HepG2 (cell line): ENCODE measurements at regions not wholly inside any gene's neighbourhood (a gene's known extent, or its start where the extent isn't known, plus 50 kb on each side); places are given as distances from the start of the nearest gene placed in this dataset.

Experiments used
- ATAC-seq: fragments of 200-7000 bp; cut with Tn5 transposase; 3 replicates; pipeline ENCODE4 v1.9.1; 2020; ENCODE audit warnings: mild to moderate bottlenecking, moderate library complexity
- BruUV-seq: library from RNA; stranded (reverse); fragments of 400-500 nt; replicated peaks from 2 replicates; lab custom pipeline; 2021; lab: Mats Ljungman, UMichigan
- CTCF ChIA-PET: fragments of 300-600 bp; formaldehyde crosslinking; extraction: SDS; loops from one replicate; lab custom pipeline; 2021; ENCODE audit warnings: low total read pairs, inconsistent platforms, low intra/inter-chr PET ratio; lab: Yijun Ruan, JAX
- POLR2A ChIA-PET: fragments of 350-600 bp; sonication (Branson Sonifier 250); formaldehyde crosslinking; loops from one replicate; lab custom pipeline; 2020; ENCODE audit warnings: antibody characterized with exemption, inconsistent platforms; lab: Yijun Ruan, JAX
- DNase-seq: peaks from one replicate; pipeline ENCODE4 v3.0.0-alpha.2; 2015; ENCODE audit warnings: low spot score
- FAIRE-seq: peaks from 3 replicates; lab custom pipeline; 2011; peaks lifted over from hg19 to GRCh38; lab: Jason Lieb, UNC
- H2AFZ ChIP-seq: one replicate; pipeline ENCODE4 v1.6.1; 2011; ENCODE audit warnings: low read length, inconsistent platforms
- H3K27ac ChIP-seq: fragments of 300-600 bp; 3 replicates; pipeline ENCODE4 v1.8.0; 2011; ENCODE audit warnings: mixed run types, mild to moderate bottlenecking, mixed read lengths, low read length, inconsistent platforms; ENCODE audit not compliant: insufficient read depth; ENCODE audit errors: extremely low read length
- H3K27me3 ChIP-seq, 2 experiments: fragments of 200-600 bp in 1 of 2; 2 replicates in 1 of 2; 3 replicates in 1 of 2; pipeline versions ENCODE4 v1.6.0 to v1.8.0; 2011; ENCODE audit warnings: low read length in 2 of 2, mild to moderate bottlenecking in 2 of 2, moderate library complexity in 2 of 2, inconsistent platforms in 1 of 2; ENCODE audit not compliant: insufficient read depth in 2 of 2, control insufficient read depth in 1 of 2
- H3K36me3 ChIP-seq, 2 experiments: fragments of 200-600 bp in 1 of 2; replicated peaks in 1 of 2; 2 replicates in 1 of 2; 3 replicates in 1 of 2; pipeline versions ENCODE4 v1.5.1 to v1.8.0; 2011; ENCODE audit warnings: low read length in 2 of 2, inconsistent platforms in 1 of 2; ENCODE audit not compliant: insufficient read depth in 2 of 2, control insufficient read depth in 1 of 2
- H3K4me1 ChIP-seq: 2 replicates; pipeline ENCODE4 v1.5.1; 2012; ENCODE audit warnings: low read length, inconsistent platforms; ENCODE audit not compliant: insufficient read depth
- H3K4me2 ChIP-seq: 2 replicates; pipeline ENCODE4 v1.6.0; 2011; ENCODE audit warnings: low read depth, low read length, inconsistent platforms
- H3K4me3 ChIP-seq, 3 experiments: fragments of 200-600 bp in 1 of 3; sonication (generic), shearing (Covaris generic) in 1 of 3; replicated peaks in 1 of 3; 2 replicates each; pipeline ENCODE4 v1.5.1; 2011 to 2016; ENCODE audit warnings: low read length in 3 of 3, inconsistent platforms in 2 of 3, low read depth in 2 of 3, mild to moderate bottlenecking in 2 of 3, control low read depth in 1 of 3, mixed read lengths in 1 of 3; ENCODE audit not compliant: insufficient read depth in 1 of 3
- H3K79me2 ChIP-seq: one replicate; pipeline ENCODE4 v1.6.1; 2011; ENCODE audit warnings: low read length, inconsistent platforms; ENCODE audit not compliant: insufficient read depth
- H3K9ac ChIP-seq: 2 replicates; pipeline ENCODE4 v1.6.0; 2011; ENCODE audit warnings: mild to moderate bottlenecking, low read depth, low read length, inconsistent platforms; ENCODE audit not compliant: insufficient read depth
- H3K9me3 ChIP-seq: 2 replicates; pipeline ENCODE4 v1.5.1; 2012; ENCODE audit warnings: mild to moderate bottlenecking, low read length
- H4K20me1 ChIP-seq: 2 replicates; pipeline ENCODE4 v1.6.0; 2011; ENCODE audit warnings: inconsistent platforms, mild to moderate bottlenecking, low read length, moderate library complexity; ENCODE audit not compliant: insufficient read depth
- PATZ1 ChIP-seq: sonication (generic); formaldehyde crosslinking; IDR thresholded peaks from 2 replicates; pipeline ENCODE4 v1.4.0; 2020; ENCODE audit warnings: missing genetic modification reagents
- SNRNP70 ChIP-seq: fragments of 200-400 bp; formaldehyde crosslinking; IDR thresholded peaks from 2 replicates; pipeline ENCODE4 v1.6.1; 2017; ENCODE audit warnings: mild to moderate bottlenecking, low read depth, low read length, moderate library complexity
- ZNF121 ChIP-seq: sonication (generic); formaldehyde crosslinking; IDR thresholded peaks from 2 replicates; pipeline ENCODE4 v1.5.0; 2020; ENCODE audit warnings: mild to moderate bottlenecking, missing genetic modification reagents
- ZNF20 ChIP-seq: sonication (generic); formaldehyde crosslinking; IDR thresholded peaks from 2 replicates; pipeline ENCODE4 v1.4.0; 2020; ENCODE audit warnings: mild to moderate bottlenecking, moderate library complexity, missing genetic modification reagents
- ZNF292 ChIP-seq: sonication (generic); formaldehyde crosslinking; IDR thresholded peaks from 2 replicates; pipeline ENCODE4 v1.8.1; 2022; ENCODE audit warnings: mild to moderate bottlenecking, low read depth, missing genetic modification reagents, borderline replicate concordance
- ZNF883 ChIP-seq: sonication (generic); formaldehyde crosslinking; IDR thresholded peaks from 2 replicates; pipeline ENCODE4 v1.5.1; 2020; ENCODE audit warnings: mild to moderate bottlenecking, missing genetic modification reagents; ENCODE audit errors: not compliant biosample characterization
- ZZZ3 ChIP-seq: sonication (generic); formaldehyde crosslinking; IDR thresholded peaks from 2 replicates; pipeline ENCODE4 v1.4.0; 2020; ENCODE audit warnings: missing genetic modification reagents, mild to moderate bottlenecking, borderline replicate concordance
- WGBS: methylation state at CpG from one replicate; pipeline ENCODE4 v1.1.6; 2017; ENCODE audit warnings: low lambda C conversion rate; 5-methylcytosine and 5-hydroxymethylcytosine counted together
- in situ Hi-C: cut with HindIII; loops from 2 replicates; pipeline ENCODE4 v1.10.0; 2017; ENCODE audit warnings: low pct_unique_long_range_greater_than_20kb; ENCODE audit not compliant: extremely low pct_ligation_motif_present
- intact Hi-C: fragments of 100-400 bp; cut with micrococcal nuclease; formaldehyde crosslinking; loops from one replicate; pipeline ENCODE4 v1.10.0; 2022; ENCODE audit not compliant: unreplicated experiment

- no peaks in the 10 kb centered on the region for H3K79me2 ChIP-seq
- no peak for FAIRE-seq
- CTCF ChIA-PET, result no interaction called here
Observed at GRCh38 chr1:65539266-65540131, 119.0 kb downstream of the LEPR start.

More at GRCh38 chr1:65539266-65540131, 119.0 kb downstream of the LEPR start:
- in situ Hi-C loops, result no loop called here
- H2AFZ ChIP-seq, result no peak overlapping the region
- no peaks in the 10 kb centered on the region for H3K27me3 ChIP-seq
- WGBS, result 51% methylated on average over 5 of the region's 5 CpGs
- H3K27ac ChIP-seq, result no peak overlapping the region
- H3K4me2 ChIP-seq, result no peak overlapping the region
- TF ChIP-seq ZNF292 (CRISPR knock-in tag), result no peak
- no peak for TF ChIP-seq PATZ1 (CRISPR knock-in tag)
- no peak for TF ChIP-seq SNRNP70
- TF ChIP-seq ZNF20, result no peak
- TF ChIP-seq ZNF121 (CRISPR knock-in tag), result no peak
- no peak for TF ChIP-seq ZZZ3 (CRISPR knock-in tag)
- no peak for TF ChIP-seq ZNF883 (CRISPR knock-in tag)
- H4K20me1 ChIP-seq, result no peaks in the 10 kb centered on the region
- H3K9ac ChIP-seq, result no peak overlapping the region
- intact Hi-C loops, result no loop called here
- POLR2A ChIA-PET, result no interaction called here
- no peak for DNase-seq
- peaks cover 8% of the 10 kb centered on the region; the same call in 1 of the 2 replicates for H3K4me1 ChIP-seq
- no peak for ATAC-seq
- no peaks in the 10 kb centered on the region for H3K36me3 ChIP-seq
- H3K9me3 ChIP-seq, result no peaks in the 10 kb centered on the region
- BruUV-seq, result no TSS peak
- no peak overlapping the region for H3K4me3 ChIP-seq
